GM10266 (cell line): ENCODE measurements at regions not wholly inside any gene's neighbourhood (a gene's known extent, or its start where the extent isn't known, plus 50 kb on each side); places are given as distances from the start of the nearest gene placed in this dataset.

Source experiments
- DNase-seq: peaks from one replicate; pipeline ENCODE4 v3.0.0; 2012; ENCODE audit errors: extremely low spot score
- CTCF ChIP-seq: IDR thresholded peaks from 2 replicates; pipeline ENCODE4 v1.5.1; 2012; ENCODE audit warnings: mild to moderate bottlenecking, low read depth; ENCODE audit not compliant: control insufficient read depth, insufficient read depth; ENCODE audit errors: missing control alignments

GRCh38 chr10:55369670-55370420 is 568.8 kb upstream of the PCDH15 start:
- no peak for DNase-seq

DNA sequence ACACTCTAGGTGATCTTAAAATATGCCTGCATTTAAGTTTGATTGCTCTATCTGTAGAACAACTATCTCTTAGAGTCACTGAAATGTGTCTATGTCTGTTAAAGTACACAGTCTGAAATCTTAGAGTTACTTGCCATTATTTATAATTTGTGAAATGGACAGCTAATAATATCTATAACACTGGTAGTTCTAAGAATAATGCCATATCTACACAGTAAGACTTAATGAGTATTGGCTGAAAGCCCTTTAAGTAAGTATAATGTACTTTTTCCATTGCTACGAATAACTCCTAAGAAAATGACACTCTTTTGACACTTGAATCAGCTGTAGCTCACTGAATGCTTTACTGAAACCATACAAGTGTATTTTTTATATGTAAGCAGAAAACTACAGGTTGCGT is 567.4 kb upstream of the PCDH15 start:
- TF ChIP-seq CTCF: no peak
- no peak for DNase-seq

More at GRCh38 chr10:55369670-55370420, 568.8 kb upstream of the PCDH15 start:
- no peak for TF ChIP-seq CTCF

DNA sequence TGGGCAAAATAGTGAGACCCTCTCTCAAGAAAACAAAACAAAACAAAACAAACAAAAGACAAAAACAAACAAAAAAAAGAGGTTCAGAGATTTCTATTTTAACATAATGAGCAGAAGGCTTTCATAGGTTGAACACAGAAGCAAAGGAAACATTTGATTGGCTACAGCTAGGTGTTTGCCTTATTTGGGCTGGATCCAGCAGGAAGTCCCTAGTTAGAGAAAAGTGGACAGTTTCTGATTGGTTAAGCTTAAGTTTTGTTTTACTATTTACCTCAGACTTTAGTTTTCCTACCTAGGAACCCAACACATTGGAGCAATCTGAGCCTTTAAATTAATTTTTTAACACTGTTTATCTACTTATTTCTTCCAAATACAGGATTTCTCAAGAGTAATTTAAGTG is 566.5 kb upstream of the PCDH15 start:
- DNase-seq: no peak
- TF ChIP-seq CTCF: no peak

GRCh38 chr10:55358539-55358938 is 557.5 kb upstream of the PCDH15 start:
- TF ChIP-seq CTCF: no peak
- DNase-seq: no peak

DNA sequence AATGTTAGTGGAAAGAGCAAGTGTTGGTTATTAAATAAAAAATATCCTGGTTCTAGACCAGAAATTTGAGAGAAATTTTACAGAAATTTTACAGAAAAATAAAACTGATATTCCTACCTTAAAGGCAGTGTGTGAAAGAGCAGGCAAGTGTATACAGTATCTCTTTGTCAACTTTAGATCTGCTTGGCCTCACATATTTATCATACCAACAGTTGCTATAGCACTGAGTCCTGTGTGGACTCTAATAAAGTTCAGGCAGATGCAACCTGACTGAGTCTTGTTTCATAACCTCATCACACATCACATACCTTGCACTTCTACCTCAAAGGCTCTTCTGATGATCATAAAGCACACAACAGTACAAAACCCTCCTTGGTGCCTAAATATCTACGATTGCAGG is 552.4 kb upstream of the PCDH15 start:
- TF ChIP-seq CTCF: no peak
- no peak for DNase-seq

DNA sequence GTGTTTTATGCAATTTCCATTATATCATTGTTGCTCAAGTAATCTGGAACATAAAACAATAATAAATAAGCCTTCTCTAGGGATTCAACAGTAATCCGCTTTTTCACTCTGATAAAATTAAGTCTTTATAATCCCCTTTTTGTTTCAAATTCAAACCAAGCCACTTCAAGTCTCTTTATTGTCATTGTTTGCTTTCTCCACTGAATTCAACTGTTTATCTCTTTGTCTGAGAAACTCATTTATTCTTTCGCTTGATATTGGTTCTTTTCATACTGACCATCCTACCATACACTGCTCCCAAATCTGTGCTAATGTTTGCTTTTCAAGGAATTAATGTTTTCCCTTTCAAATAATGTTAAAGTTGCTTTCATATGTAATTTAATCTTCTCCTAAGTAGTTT is 550.4 kb upstream of the PCDH15 start:
- no peak for TF ChIP-seq CTCF
- DNase-seq: no peak

GRCh38 chr10:55348534-55348933 is 547.5 kb upstream of the PCDH15 start:
- DNase-seq: no peak
- TF ChIP-seq CTCF: no peak
